ENCODE measurements at regions not wholly inside any gene's neighbourhood (a gene's known extent, or its start where the extent isn't known, plus 50 kb on each side); places are given as distances from the start of the nearest gene placed in this dataset.

- H3K4me3 ChIP-seq (ENCODE audit: low read depth, low read length) = no peak overlapping the region
- no peak for TF ChIP-seq CTCF (IDR thresholded peaks at IDR 0.05; ENCODE audit: insufficient read depth, low read length)
- DNase-seq (ENCODE audit: low read depth) = no peak
These were observed 146.9 kb upstream of the AKR1E2 start for GRCh38 chr10:4678951-4679671.

- no peak for TF ChIP-seq CTCF (IDR thresholded peaks at IDR 0.05; ENCODE audit: insufficient read depth, low read length)
- H3K4me3 ChIP-seq (ENCODE audit: low read depth, low read length) = peak overlapping the region; percentile 31
- DNase-seq (ENCODE audit: low read depth) = peak; percentile 90
These were observed 147.7 kb upstream of the AKR1E2 start for GRCh38 chr10:4678023-4678950.

DNA sequence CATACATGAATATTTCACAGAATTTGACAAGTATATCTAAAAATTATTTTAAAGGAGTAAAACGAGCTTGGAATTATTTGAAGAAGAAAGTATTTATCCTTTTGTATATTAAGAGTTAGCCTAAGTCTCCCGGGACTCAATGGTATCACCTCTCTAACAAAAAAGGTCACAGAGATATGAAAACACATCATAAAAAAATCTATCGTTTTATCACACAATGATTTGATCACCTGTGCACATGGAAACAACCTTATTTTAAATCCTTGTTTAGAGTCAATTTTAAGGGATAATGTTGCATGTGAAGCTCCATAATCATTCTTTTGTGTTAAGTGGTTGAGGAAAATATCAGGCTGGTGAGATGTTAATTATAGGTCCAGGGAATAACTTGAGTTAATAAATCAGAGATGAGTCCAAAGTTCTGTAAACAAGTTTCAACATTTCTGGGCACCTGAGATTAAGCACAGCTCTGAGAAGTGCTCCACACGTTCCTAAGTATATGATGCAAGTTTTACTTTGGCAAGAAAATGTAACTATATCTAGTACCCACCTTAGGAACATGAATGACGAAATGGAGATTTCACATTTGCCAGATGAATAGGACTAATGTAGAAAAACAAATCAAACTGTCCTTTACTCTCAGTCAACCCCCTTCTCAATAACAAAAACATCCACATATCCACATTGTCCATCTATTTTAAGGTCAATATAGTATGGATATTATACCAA is 148.5 kb upstream of the AKR1E2 start:
- TF ChIP-seq CTCF (IDR thresholded peaks at IDR 0.05; ENCODE audit: insufficient read depth, low read length) = no peak
- H3K4me3 ChIP-seq (ENCODE audit: low read depth, low read length) = peak overlapping the region; percentile 31
- DNase-seq (ENCODE audit: low read depth) = peak; percentile 93

DNA sequence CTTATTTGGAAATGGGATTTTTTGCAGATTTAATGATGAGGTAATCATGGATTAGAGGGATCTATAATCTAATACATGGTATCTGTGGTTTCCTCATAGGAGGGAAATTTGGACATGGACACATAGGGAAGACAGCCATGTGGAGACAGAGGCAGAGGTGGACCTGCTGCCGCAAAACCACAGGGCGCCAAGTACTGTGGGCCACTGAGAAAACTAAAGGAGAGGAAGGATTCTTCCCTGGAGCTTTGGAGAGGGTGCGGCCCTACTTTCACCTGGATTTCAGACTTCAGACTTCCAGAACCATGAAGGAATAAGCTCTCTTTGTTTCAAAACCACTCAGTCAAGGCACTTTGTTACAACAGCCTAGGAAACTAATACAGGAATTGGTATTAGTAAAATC is 149.4 kb upstream of the AKR1E2 start:
- H3K4me3 ChIP-seq (ENCODE audit: low read depth, low read length) = no peak overlapping the region
- no peak for TF ChIP-seq CTCF (IDR thresholded peaks at IDR 0.05; ENCODE audit: insufficient read depth, low read length)
- DNase-seq (ENCODE audit: low read depth) = no peak

GRCh38 chr10:4675808-4676207 is 150.2 kb upstream of the AKR1E2 start:
- TF ChIP-seq CTCF (IDR thresholded peaks at IDR 0.05; ENCODE audit: insufficient read depth, low read length) = no peak
- no peak overlapping the region for H3K4me3 ChIP-seq (ENCODE audit: low read depth, low read length)
- no peak for DNase-seq (ENCODE audit: low read depth)

DNA sequence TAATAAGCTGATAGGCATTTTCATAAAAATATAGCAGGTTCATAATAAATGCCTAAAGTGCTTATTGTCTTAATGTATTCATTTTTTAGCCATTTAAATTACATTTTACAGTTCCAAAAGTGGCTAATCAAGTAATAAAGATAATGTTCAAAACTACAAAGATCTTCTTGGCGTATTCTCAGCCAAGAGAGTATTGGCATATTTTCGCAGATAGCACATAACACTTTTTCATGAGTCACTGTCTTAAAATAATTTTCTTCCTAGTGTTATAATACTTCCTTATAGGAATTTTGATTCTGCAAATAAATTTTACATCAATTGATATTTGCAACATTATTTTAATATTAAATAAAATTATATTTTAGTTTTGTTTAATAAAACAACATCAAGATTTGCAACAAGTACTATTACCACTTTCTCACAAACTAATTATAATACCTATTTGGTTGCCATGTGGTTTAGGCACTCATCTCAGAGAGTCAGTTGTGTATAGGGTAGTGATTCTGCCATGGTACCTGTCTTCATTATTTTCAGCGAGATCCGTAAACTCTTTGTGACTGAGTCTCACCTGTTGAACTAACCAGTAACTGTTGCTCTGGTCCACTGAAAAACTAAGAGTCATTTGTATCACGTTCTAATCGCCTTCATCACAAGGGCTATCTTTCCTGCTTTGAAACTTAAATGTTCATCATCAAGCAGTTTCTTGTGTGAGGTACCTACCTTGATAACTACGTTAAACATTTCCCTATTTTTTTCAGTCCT is 152.5 kb upstream of the AKR1E2 start:
- no peak for DNase-seq (ENCODE audit: low read depth)
- no peak for TF ChIP-seq CTCF (IDR thresholded peaks at IDR 0.05; ENCODE audit: insufficient read depth, low read length)
- H3K4me3 ChIP-seq (ENCODE audit: low read depth, low read length) = no peak overlapping the region

All from fibroblast of the aortic adventitia (primary cell).